ENCODE measurements at regions not wholly inside any gene's neighbourhood (a gene's known extent, or its start where the extent isn't known, plus 50 kb on each side); places are given as distances from the start of the nearest gene placed in this dataset.

GRCh38 chr18:22355598-22355997 is 62.1 kb downstream of the CTAGE1 start:
- no peak for DNase-seq (ENCODE audit: low read depth)

GRCh38 chr18:22355069-22355468 is 62.6 kb downstream of the CTAGE1 start:
- DNase-seq (ENCODE audit: low read depth), result no peak

GRCh38 chr18:22349966-22350365 is 67.7 kb downstream of the CTAGE1 start:
- DNase-seq (ENCODE audit: low read depth), result peak; percentile 85

GRCh38 chr18:22349317-22349898 is 68.3 kb downstream of the CTAGE1 start:
- peak; percentile 100 for DNase-seq (ENCODE audit: low read depth)

GRCh38 chr18:22348521-22349316 is 69.0 kb downstream of the CTAGE1 start:
- DNase-seq (ENCODE audit: low read depth), result peak; percentile 97

- DNase-seq (ENCODE audit: low read depth), result peak; percentile 42
These were observed 69.9 kb downstream of the CTAGE1 start for GRCh38 chr18:22347606-22348511.

GRCh38 chr18:22346953-22347605 is 70.6 kb downstream of the CTAGE1 start:
- peak; percentile 91 for DNase-seq (ENCODE audit: low read depth)

- DNase-seq (ENCODE audit: low read depth), result peak; percentile 86
These were observed 71.2 kb downstream of the CTAGE1 start for GRCh38 chr18:22346401-22346952.

GRCh38 chr18:22345718-22346117 is 72.0 kb downstream of the CTAGE1 start:
- peak; percentile 64 for DNase-seq (ENCODE audit: low read depth)

GRCh38 chr18:22344908-22345670 is 72.6 kb downstream of the CTAGE1 start:
- DNase-seq (ENCODE audit: low read depth), result no peak

GRCh38 chr18:22344445-22344844 is 73.3 kb downstream of the CTAGE1 start:
- no peak for DNase-seq (ENCODE audit: low read depth)

- no peak for DNase-seq (ENCODE audit: low read depth)
These were observed 74.1 kb downstream of the CTAGE1 start for GRCh38 chr18:22343613-22344012.

- peak; percentile 94 for DNase-seq (ENCODE audit: low read depth)
These were observed 75.1 kb downstream of the CTAGE1 start for GRCh38 chr18:22342625-22343024.

- DNase-seq (ENCODE audit: low read depth), result no peak
These were observed 77.4 kb downstream of the CTAGE1 start for GRCh38 chr18:22340331-22340730.

- DNase-seq (ENCODE audit: low read depth), result no peak
These were observed 77.8 kb downstream of the CTAGE1 start for GRCh38 chr18:22339913-22340312.

- DNase-seq (ENCODE audit: low read depth), result no peak
These were observed 79.9 kb downstream of the CTAGE1 start for GRCh38 chr18:22337833-22338232.

GRCh38 chr18:22337306-22337705 is 80.4 kb downstream of the CTAGE1 start:
- peak; percentile 80 for DNase-seq (ENCODE audit: low read depth)

GRCh38 chr18:22336406-22336805 is 81.3 kb downstream of the CTAGE1 start:
- no peak for DNase-seq (ENCODE audit: low read depth)

GRCh38 chr18:22335731-22336198 is 82.0 kb downstream of the CTAGE1 start:
- DNase-seq (ENCODE audit: low read depth), result no peak

- no peak for DNase-seq (ENCODE audit: low read depth)
These were observed 83.1 kb downstream of the CTAGE1 start for GRCh38 chr18:22334567-22334966.

GRCh38 chr18:22332590-22332989 is 85.1 kb downstream of the CTAGE1 start:
- no peak for DNase-seq (ENCODE audit: low read depth)
